IPS-15b (cell line): ENCODE measurements at regions not wholly inside any gene's neighbourhood (a gene's known extent, or its start where the extent isn't known, plus 50 kb on each side); places are given as distances from the start of the nearest gene placed in this dataset.
"Not testable (repeated sequence)": the region's sequence is repeated elsewhere in the genome, so short reads cannot be mapped to it uniquely, and the experiment has no call there.

Experiments used
- H3K27me3 ChIP-seq: one replicate; pipeline ENCODE4 v1.6.1; 2013; ENCODE audit warnings: low read length; ENCODE audit not compliant: control insufficient read depth, insufficient read depth
- H3K36me3 ChIP-seq: one replicate; pipeline ENCODE4 v1.6.1; 2013; ENCODE audit warnings: low read length; ENCODE audit not compliant: control insufficient read depth, insufficient read depth
- H3K4me1 ChIP-seq: one replicate; pipeline ENCODE4 v1.6.1; 2013; ENCODE audit warnings: mild to moderate bottlenecking, low read length; ENCODE audit not compliant: control insufficient read depth, insufficient read depth
- H3K4me3 ChIP-seq: one replicate; pipeline ENCODE4 v1.5.1; 2013; ENCODE audit warnings: low read depth, low read length
- H3K9ac ChIP-seq: one replicate; pipeline ENCODE4 v1.6.1; 2013; ENCODE audit warnings: low read depth, mild to moderate bottlenecking, low read length
- H3K9me3 ChIP-seq: one replicate; pipeline ENCODE4 v1.6.1; 2013; ENCODE audit warnings: mild to moderate bottlenecking, low read length; ENCODE audit not compliant: control insufficient read depth, insufficient read depth

GRCh38 chr12:75759842-75760572, 248.6 kb upstream of the KRR1 start:
- Histone ChIP-seq H3K4me1 (peaks cover 3% of the 10 kb centered on the region), H3K9ac (no peak overlapping the region), H3K36me3 (no peaks in the 10 kb centered on the region), H3K27me3 (no peaks in the 10 kb centered on the region), H3K9me3 (no peaks in the 10 kb centered on the region), H3K4me3 (no peak overlapping the region)

- H3K36me3 ChIP-seq, result no peaks in the 10 kb centered on the region
- H3K4me1 ChIP-seq, result peaks cover 3% of the 10 kb centered on the region
- no peak overlapping the region for H3K4me3 ChIP-seq
- H3K9ac ChIP-seq, result no peak overlapping the region
- no peaks in the 10 kb centered on the region for H3K27me3 ChIP-seq
- H3K9me3 ChIP-seq, result no peaks in the 10 kb centered on the region
These were observed 247.8 kb upstream of the KRR1 start for GRCh38 chr12:75759196-75759595.

DNA sequence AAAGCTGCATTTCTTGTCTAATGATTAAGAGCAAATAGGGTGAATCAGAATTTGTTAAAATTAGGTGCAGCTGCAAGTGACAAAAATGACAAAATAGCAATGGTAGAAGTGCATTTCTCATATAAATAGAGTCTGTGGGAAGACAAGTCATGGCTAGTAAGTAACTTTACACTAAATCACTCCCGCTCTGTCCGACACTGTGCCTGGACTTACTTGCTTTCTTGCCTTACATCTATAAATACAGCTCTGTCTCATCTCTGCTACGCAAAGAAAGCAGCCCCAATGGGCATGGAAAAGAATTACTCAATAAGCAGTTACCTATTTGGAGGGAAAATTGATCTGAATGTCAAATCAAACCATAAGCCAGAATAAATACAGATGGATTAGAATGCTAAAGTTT, 245.4 kb upstream of the KRR1 start:
- H3K4me3 ChIP-seq, result no peak overlapping the region
- no peaks in the 10 kb centered on the region for H3K27me3 ChIP-seq
- H3K9ac ChIP-seq, result no peak overlapping the region
- H3K4me1 ChIP-seq, result peaks cover 3% of the 10 kb centered on the region
- no peaks in the 10 kb centered on the region for H3K36me3 ChIP-seq
- H3K9me3 ChIP-seq, result no peaks in the 10 kb centered on the region

DNA sequence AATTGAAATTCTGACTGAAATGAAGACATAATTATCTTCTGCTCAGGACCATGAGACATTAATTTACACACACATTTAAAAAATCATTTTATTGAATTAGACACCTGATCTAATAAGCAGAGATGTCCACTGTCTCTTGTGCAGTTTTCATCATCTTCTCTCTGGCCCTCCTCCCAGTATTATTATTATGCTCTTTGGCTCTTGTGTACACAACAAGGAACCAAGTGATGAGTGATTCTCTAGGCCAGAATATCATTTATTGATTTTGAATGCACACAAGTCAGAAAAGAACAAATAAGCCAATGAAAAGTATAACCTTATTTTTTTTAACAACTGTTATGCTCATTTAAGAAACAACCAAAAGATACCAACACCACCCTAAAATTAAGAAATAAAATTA, 244.7 kb upstream of the KRR1 start:
- H3K9ac ChIP-seq, result no peak overlapping the region
- H3K9me3 ChIP-seq, result no peaks in the 10 kb centered on the region
- peaks cover 3% of the 10 kb centered on the region for H3K4me1 ChIP-seq
- H3K27me3 ChIP-seq, result no peaks in the 10 kb centered on the region
- H3K36me3 ChIP-seq, result no peaks in the 10 kb centered on the region
- no peak overlapping the region for H3K4me3 ChIP-seq

DNA sequence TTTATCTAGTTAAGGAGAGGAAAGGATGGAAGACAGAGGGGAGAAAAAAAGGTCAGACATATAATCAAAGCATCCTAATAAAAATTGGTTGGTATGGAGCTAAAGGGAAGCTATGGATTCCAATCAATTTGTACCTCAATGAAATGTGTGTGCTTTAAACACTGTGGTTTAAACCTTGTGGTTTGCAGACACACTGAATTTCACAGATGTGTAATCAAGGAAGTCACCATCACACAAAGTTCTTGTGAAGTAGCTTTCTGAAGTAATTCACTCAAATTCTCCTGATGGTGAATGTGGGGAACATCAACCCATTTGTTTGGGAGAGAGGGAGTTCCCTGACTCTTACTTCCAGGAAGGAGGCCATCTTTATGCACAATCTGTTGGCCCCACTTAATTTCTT, 243.3 kb upstream of the KRR1 start:
- Histone ChIP-seq H3K4me3 (no peak overlapping the region), H3K9me3 (no peaks in the 10 kb centered on the region), H3K36me3 (no peaks in the 10 kb centered on the region), H3K27me3 (no peaks in the 10 kb centered on the region), H3K4me1 (no peaks in the 10 kb centered on the region), H3K9ac (no peak overlapping the region)

DNA sequence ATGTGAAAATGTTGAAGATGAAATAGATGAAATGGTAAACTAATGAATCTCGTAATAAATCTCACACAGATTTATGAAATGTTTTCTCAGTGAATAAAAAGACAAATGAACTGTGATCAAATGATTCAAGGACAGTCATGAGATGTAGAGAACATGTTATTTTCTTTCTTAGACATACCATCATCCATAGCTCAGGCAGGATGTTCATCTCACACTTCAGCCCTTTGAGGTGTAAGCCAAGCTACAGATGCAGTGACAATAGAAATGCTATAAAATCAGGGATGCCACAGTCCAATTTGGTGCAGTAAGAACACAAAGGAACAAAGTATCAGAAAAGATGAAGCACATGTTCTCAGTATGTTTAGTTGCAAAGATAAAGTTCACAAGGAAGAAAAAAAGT, 242.7 kb upstream of the KRR1 start:
- Histone ChIP-seq H3K36me3 (no peaks in the 10 kb centered on the region), H3K4me3 (no peak overlapping the region), H3K9ac (no peak overlapping the region), H3K27me3 (no peaks in the 10 kb centered on the region), H3K4me1 (no peaks in the 10 kb centered on the region), H3K9me3 (no peaks in the 10 kb centered on the region)

GRCh38 chr12:75751769-75752471, 240.5 kb upstream of the KRR1 start:
- no peak overlapping the region for H3K4me3 ChIP-seq
- no peaks in the 10 kb centered on the region for H3K27me3 ChIP-seq
- no peaks in the 10 kb centered on the region for H3K4me1 ChIP-seq
- no peaks in the 10 kb centered on the region for H3K9me3 ChIP-seq
- H3K36me3 ChIP-seq, result no peaks in the 10 kb centered on the region
- no peak overlapping the region for H3K9ac ChIP-seq

- Histone ChIP-seq H3K27me3 (no peaks in the 10 kb centered on the region), H3K4me3 (no peak overlapping the region), H3K9me3 (no peaks in the 10 kb centered on the region), H3K4me1 (no peaks in the 10 kb centered on the region), H3K36me3 (no peaks in the 10 kb centered on the region), H3K9ac (no peak overlapping the region)
These were observed 239.4 kb upstream of the KRR1 start for GRCh38 chr12:75750716-75751306.

DNA sequence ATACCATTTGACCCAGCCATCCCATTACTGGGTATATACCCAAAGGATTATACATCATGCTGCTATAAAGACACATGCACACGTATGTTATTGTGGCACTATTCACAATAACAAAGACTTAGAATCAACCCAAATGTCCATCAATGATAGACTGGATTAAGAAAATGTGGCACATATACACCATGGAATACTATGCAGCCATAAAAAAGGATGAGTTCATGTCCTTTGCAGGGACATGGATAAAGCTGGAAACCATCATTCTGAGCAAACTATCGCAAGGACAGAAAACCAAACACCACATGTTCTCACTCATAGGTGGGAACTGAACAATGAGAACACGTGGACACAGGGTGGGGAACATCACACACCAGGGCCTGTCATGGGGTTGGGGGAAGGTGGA, 237.6 kb upstream of the KRR1 start:
- H3K9ac ChIP-seq, result not testable (repeated sequence)

GRCh38 chr12:75748136-75748535, 236.7 kb upstream of the KRR1 start:
- H3K9me3 ChIP-seq, result no peaks in the 10 kb centered on the region
- no peaks in the 10 kb centered on the region for H3K27me3 ChIP-seq
- H3K9ac ChIP-seq, result no peak overlapping the region
- H3K36me3 ChIP-seq, result no peaks in the 10 kb centered on the region
- H3K4me3 ChIP-seq, result no peak overlapping the region
- H3K4me1 ChIP-seq, result no peaks in the 10 kb centered on the region

More for the DNA sequence above, 237.6 kb upstream of the KRR1 start:
- not testable (repeated sequence) for H3K27me3 ChIP-seq, H3K4me3 ChIP-seq, H3K4me1 ChIP-seq, H3K36me3 ChIP-seq, H3K9me3 ChIP-seq

DNA sequence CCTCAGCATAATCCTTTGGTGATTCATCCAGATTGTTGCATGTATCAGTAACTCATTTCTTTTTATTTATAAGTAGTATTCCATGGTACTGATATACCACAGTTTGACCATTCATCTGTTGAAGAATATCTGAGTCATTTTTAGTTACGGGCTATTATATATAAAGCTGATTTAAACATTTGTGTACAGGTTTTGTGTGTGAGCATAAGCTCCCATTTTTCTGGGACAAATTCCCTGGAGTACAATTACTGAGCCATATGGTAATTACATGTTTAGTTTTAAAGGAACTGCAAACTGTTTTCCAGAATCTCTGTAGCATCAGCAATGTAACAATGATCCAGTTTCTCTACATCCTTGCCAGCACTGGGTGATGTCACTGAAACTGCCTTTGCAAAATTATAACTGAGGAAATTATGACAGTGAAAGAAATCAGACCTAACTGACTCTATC, 236.2 kb upstream of the KRR1 start:
- no peaks in the 10 kb centered on the region for H3K27me3 ChIP-seq
- no peaks in the 10 kb centered on the region for H3K36me3 ChIP-seq
- no peaks in the 10 kb centered on the region for H3K9me3 ChIP-seq
- no peak overlapping the region for H3K9ac ChIP-seq
- H3K4me3 ChIP-seq, result no peak overlapping the region
- no peaks in the 10 kb centered on the region for H3K4me1 ChIP-seq

- H3K27me3 ChIP-seq, result no peaks in the 10 kb centered on the region
- no peaks in the 10 kb centered on the region for H3K4me1 ChIP-seq
- H3K9me3 ChIP-seq, result no peaks in the 10 kb centered on the region
- H3K36me3 ChIP-seq, result no peaks in the 10 kb centered on the region
- no peak overlapping the region for H3K4me3 ChIP-seq
- H3K9ac ChIP-seq, result no peak overlapping the region
These were observed 235.2 kb upstream of the KRR1 start for GRCh38 chr12:75746621-75747020.
